ENCODE measurements at regions not wholly inside any gene's neighbourhood (a gene's known extent, or its start where the extent isn't known, plus 50 kb on each side); places are given as distances from the start of the nearest gene placed in this dataset.

DNA sequence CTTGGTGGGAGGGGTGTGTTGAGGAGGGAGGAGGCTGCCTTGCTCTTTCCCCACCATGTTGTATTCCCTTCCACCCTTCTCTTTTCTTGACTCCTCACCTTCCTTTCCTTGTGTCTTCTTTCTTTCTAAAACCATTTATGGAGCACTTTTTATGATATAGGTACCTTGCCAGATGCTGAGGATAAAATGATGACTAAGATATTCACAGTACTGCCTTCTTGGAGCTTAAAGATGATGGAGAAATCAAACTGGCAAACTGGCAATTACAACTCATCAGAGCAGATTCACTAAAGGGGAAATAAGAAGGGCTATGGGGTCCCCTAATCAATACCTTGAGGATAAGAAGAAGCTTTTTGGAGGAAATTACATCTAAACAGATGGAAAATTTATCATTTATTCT lies 273.2 kb upstream of the MEF2C start:
- H3K4me1 ChIP-seq (ENCODE audit: control insufficient read depth, insufficient read depth, low read length, unreplicated experiment) = no peaks in the 10 kb centered on the region
- no peaks in the 10 kb centered on the region for H3K27me3 ChIP-seq (ENCODE audit: insufficient read depth, low read length)
- no peaks in the 10 kb centered on the region for H3K79me2 ChIP-seq (ENCODE audit: control insufficient read depth, insufficient read depth, low read length, unreplicated experiment)
- no peak overlapping the region for H3K27ac ChIP-seq (ENCODE audit: low read depth, low read length)
- H3K4me3 ChIP-seq (ENCODE audit: low read depth, low read length) = no peak overlapping the region
- no peak overlapping the region for H2AFZ ChIP-seq (ENCODE audit: low read length, unreplicated experiment)
- H3K36me3 ChIP-seq (ENCODE audit: insufficient read depth, low read length) = no peaks in the 10 kb centered on the region

DNA sequence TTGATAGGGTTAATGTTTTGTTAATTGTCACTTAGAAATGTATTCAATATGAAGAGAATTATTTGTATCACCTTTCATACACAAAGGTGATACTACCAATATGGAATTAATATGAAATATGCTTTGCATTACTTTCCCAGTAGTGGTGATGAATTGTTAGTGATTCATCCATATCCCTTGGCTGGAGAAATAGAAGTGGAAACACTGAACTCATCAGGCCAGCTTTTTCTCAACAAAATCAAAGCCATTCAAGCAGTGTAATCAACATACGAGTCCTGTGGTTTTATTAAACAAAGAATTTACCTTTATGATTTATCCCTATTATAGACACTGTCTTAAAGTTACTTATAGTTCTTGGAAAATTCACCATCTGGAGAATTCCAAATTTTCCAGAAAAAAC lies 264.0 kb upstream of the MEF2C start:
- no peak overlapping the region for H3K27ac ChIP-seq (ENCODE audit: low read depth, low read length)
- H3K36me3 ChIP-seq (ENCODE audit: insufficient read depth, low read length) = no peaks in the 10 kb centered on the region
- H3K79me2 ChIP-seq (ENCODE audit: control insufficient read depth, insufficient read depth, low read length, unreplicated experiment) = no peaks in the 10 kb centered on the region
- H3K4me3 ChIP-seq (ENCODE audit: low read depth, low read length) = no peak overlapping the region
- no peak overlapping the region for H2AFZ ChIP-seq (ENCODE audit: low read length, unreplicated experiment)
- H3K4me1 ChIP-seq (ENCODE audit: control insufficient read depth, insufficient read depth, low read length, unreplicated experiment) = no peaks in the 10 kb centered on the region
- no peaks in the 10 kb centered on the region for H3K27me3 ChIP-seq (ENCODE audit: insufficient read depth, low read length)

DNA sequence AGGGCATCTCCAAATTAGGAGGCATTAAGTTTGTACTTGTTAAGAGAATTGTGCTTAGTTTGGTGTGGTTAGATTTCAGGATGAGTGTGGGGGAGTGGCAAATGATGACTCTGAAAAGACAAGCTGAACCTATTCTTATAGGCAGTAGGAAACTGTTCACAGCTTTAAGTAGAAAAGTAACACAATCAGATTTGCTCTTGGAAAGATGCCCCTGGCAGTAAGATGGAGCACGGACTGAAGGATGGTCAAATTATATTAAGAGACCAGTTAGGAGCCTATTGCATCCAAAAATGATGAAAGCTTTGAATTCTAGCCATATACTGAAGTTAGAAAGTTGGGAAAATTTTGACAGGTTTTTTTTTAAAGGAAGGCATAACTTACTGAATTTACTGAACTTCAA lies 254.2 kb upstream of the MEF2C start:
- Histone ChIP-seq H2AFZ (ENCODE audit: low read length, unreplicated experiment) (no peak overlapping the region), H3K27ac (ENCODE audit: low read depth, low read length) (no peak overlapping the region), H3K4me1 (ENCODE audit: control insufficient read depth, insufficient read depth, low read length, unreplicated experiment) (no peaks in the 10 kb centered on the region), H3K36me3 (ENCODE audit: insufficient read depth, low read length) (no peaks in the 10 kb centered on the region), H3K27me3 (ENCODE audit: insufficient read depth, low read length) (no peaks in the 10 kb centered on the region), H3K79me2 (ENCODE audit: control insufficient read depth, insufficient read depth, low read length, unreplicated experiment) (no peaks in the 10 kb centered on the region), H3K4me3 (ENCODE audit: low read depth, low read length) (no peak overlapping the region)

DNA sequence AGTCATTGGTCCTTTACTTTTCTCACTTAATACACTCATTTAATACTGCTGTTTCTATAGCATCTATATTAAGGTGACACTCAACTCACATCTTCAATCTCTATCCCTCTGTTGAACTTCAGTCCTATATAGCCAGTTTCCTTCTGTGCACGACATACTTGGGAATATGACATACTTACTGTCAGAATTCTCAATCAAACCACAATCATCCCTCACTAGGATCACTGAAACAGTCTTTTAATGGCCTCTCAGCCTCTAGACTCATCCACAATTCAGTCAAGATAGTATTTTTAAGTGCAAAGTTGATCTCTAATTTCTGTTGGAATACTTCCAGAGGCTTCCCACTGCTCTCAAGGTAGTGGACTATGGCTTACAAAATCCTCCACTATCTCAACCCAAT lies 251.0 kb upstream of the MEF2C start:
- Histone ChIP-seq H3K4me1 (ENCODE audit: control insufficient read depth, insufficient read depth, low read length, unreplicated experiment) (no peaks in the 10 kb centered on the region), H3K27ac (ENCODE audit: low read depth, low read length) (no peak overlapping the region), H3K79me2 (ENCODE audit: control insufficient read depth, insufficient read depth, low read length, unreplicated experiment) (no peaks in the 10 kb centered on the region), H2AFZ (ENCODE audit: low read length, unreplicated experiment) (no peak overlapping the region), H3K36me3 (ENCODE audit: insufficient read depth, low read length) (no peaks in the 10 kb centered on the region), H3K27me3 (ENCODE audit: insufficient read depth, low read length) (no peaks in the 10 kb centered on the region), H3K4me3 (ENCODE audit: low read depth, low read length) (no peak overlapping the region)

DNA sequence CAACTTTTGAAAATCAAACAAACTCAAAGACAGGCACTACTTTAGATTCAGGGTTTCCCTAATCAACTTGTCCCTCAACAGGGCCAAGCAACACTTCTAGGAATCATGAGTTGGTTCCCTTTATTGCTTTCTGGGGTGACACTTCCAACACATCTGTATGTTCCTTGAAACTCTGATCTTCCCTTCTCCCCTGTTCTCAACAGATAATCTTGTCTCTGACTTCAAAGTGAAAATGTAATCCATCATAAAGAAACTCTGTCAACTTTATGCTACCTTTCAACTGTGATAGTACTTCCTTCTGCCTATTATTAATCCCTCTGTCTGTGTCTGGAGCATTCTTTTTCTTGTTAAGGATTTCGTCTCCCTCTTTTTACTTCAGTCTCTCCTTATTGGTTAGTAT lies 250.1 kb upstream of the MEF2C start:
- no peaks in the 10 kb centered on the region for H3K79me2 ChIP-seq (ENCODE audit: control insufficient read depth, insufficient read depth, low read length, unreplicated experiment)
- H3K4me3 ChIP-seq (ENCODE audit: low read depth, low read length) = no peak overlapping the region
- H3K36me3 ChIP-seq (ENCODE audit: insufficient read depth, low read length) = no peaks in the 10 kb centered on the region
- no peaks in the 10 kb centered on the region for H3K27me3 ChIP-seq (ENCODE audit: insufficient read depth, low read length)
- H2AFZ ChIP-seq (ENCODE audit: low read length, unreplicated experiment) = no peak overlapping the region
- H3K4me1 ChIP-seq (ENCODE audit: control insufficient read depth, insufficient read depth, low read length, unreplicated experiment) = peaks cover under 1% of the 10 kb centered on the region
- H3K27ac ChIP-seq (ENCODE audit: low read depth, low read length) = no peak overlapping the region

DNA sequence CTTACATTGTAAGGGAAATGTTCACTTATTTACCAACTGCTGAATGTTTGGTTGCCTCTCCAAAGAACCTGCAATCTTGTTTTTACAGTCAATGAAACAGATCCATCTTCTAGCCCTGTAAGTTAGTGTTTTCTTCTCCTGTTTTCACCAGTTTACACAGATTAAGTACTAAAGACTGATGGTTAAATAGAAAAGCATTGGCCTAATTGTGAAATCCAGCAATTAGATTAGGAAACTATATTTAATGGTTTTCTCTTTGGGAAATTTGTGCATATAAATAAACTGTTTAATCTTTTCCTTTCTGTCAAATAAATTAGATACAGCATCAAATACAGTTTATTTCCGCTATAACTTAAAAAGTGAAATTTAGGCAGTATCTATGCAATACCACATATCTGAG lies 247.9 kb upstream of the MEF2C start:
- Histone ChIP-seq H2AFZ (ENCODE audit: low read length, unreplicated experiment) (no peak overlapping the region), H3K27ac (ENCODE audit: low read depth, low read length) (no peak overlapping the region), H3K4me3 (ENCODE audit: low read depth, low read length) (no peak overlapping the region), H3K36me3 (ENCODE audit: insufficient read depth, low read length) (no peaks in the 10 kb centered on the region), H3K4me1 (ENCODE audit: control insufficient read depth, insufficient read depth, low read length, unreplicated experiment) (peaks cover 7% of the 10 kb centered on the region), H3K27me3 (ENCODE audit: insufficient read depth, low read length) (no peaks in the 10 kb centered on the region), H3K79me2 (ENCODE audit: control insufficient read depth, insufficient read depth, low read length, unreplicated experiment) (no peaks in the 10 kb centered on the region)

DNA sequence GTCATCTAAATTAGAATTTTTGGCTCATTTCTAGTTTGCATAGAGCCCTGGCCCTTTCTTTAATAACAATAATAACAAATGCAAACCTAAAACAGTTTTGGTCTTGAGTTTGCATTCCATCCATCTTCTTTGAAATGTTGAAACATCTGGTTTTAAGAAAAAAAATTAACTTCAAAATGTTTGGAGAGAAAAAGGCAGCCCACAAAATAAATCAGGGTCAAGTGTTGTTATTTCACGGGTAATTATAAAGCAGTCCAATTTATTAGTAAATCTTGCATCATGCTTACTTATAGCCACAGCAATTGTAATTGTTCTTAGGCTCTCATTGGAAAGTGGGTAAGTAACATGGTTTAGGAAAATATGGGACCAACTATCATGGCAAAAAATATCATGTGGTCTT lies 247.0 kb upstream of the MEF2C start:
- Histone ChIP-seq H3K4me1 (ENCODE audit: control insufficient read depth, insufficient read depth, low read length, unreplicated experiment) (peaks cover 7% of the 10 kb centered on the region), H3K27me3 (ENCODE audit: insufficient read depth, low read length) (no peaks in the 10 kb centered on the region), H3K36me3 (ENCODE audit: insufficient read depth, low read length) (no peaks in the 10 kb centered on the region)

DNA sequence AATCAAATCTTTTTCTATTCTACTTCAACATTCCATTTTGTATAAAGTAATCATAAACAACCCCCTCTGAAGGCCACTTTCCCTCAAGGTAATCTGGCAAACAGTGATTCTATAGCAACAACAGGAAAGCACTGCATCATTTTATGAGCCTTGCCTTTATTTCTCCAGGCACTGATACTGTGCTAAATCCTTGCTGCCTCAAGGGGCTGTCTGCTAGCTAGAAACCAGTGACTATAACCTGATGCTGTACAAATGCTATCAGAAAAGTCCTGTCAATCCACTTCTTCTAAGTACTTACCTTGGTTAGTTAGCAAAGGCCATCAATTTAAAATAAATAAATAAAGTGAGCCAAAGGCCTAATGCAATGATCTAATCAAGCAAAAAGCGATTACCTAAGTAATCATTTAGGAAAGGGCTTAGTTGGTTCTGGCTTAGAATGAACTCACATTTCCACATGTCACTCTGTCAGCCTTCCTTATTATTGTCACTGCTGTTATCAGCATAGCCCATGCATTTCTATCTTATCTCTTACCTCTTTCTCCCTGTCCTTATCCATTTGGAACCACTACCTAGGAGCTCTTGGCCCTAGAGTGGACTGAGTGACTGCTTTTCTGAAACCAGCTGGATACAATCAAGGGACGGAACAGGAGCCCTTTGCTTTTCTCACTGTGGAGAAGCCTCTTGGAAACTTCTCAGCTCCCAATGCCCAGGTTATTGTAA lies 246.1 kb upstream of the MEF2C start:
- Histone ChIP-seq H3K79me2 (ENCODE audit: control insufficient read depth, insufficient read depth, low read length, unreplicated experiment) (no peaks in the 10 kb centered on the region), H3K36me3 (ENCODE audit: insufficient read depth, low read length) (no peaks in the 10 kb centered on the region), H3K4me1 (ENCODE audit: control insufficient read depth, insufficient read depth, low read length, unreplicated experiment) (peaks cover 7% of the 10 kb centered on the region), H3K27ac (ENCODE audit: low read depth, low read length) (no peak overlapping the region), H3K27me3 (ENCODE audit: insufficient read depth, low read length) (no peaks in the 10 kb centered on the region), H3K4me3 (ENCODE audit: low read depth, low read length) (no peak overlapping the region), H2AFZ (ENCODE audit: low read length, unreplicated experiment) (no peak overlapping the region)

More for the DNA sequence above, 247.0 kb upstream of the MEF2C start:
- H3K4me3 ChIP-seq (ENCODE audit: low read depth, low read length) = no peak overlapping the region
- no peak overlapping the region for H2AFZ ChIP-seq (ENCODE audit: low read length, unreplicated experiment)
- H3K27ac ChIP-seq (ENCODE audit: low read depth, low read length) = no peak overlapping the region
- H3K79me2 ChIP-seq (ENCODE audit: control insufficient read depth, insufficient read depth, low read length, unreplicated experiment) = no peaks in the 10 kb centered on the region

DNA sequence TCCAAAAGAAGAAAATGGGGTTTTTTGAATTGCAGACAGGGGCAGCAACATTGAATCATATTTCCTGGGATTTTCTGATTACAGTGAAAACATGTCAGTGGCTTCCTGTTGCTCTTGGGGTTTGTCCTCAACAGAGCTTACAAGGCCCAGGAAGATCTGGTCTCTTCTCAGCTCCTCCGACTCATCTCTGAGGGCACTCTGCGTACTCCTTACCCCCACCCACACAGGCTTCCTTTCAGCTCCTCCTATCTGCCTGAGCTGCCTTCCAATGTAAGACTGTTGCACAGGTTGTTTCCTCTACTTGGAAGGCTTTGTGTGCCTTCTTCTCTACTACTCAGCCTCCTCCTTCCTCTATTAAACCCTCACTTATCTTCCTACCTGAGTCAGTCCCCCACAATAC lies 245.1 kb upstream of the MEF2C start:
- no peak overlapping the region for H3K4me3 ChIP-seq (ENCODE audit: low read depth, low read length)
- H3K36me3 ChIP-seq (ENCODE audit: insufficient read depth, low read length) = no peaks in the 10 kb centered on the region
- peaks cover 7% of the 10 kb centered on the region for H3K4me1 ChIP-seq (ENCODE audit: control insufficient read depth, insufficient read depth, low read length, unreplicated experiment)
- no peaks in the 10 kb centered on the region for H3K79me2 ChIP-seq (ENCODE audit: control insufficient read depth, insufficient read depth, low read length, unreplicated experiment)
- H3K27me3 ChIP-seq (ENCODE audit: insufficient read depth, low read length) = no peaks in the 10 kb centered on the region
- H3K27ac ChIP-seq (ENCODE audit: low read depth, low read length) = no peak overlapping the region
- peak overlapping the region; percentile 64 for H2AFZ ChIP-seq (ENCODE audit: low read length, unreplicated experiment)

DNA sequence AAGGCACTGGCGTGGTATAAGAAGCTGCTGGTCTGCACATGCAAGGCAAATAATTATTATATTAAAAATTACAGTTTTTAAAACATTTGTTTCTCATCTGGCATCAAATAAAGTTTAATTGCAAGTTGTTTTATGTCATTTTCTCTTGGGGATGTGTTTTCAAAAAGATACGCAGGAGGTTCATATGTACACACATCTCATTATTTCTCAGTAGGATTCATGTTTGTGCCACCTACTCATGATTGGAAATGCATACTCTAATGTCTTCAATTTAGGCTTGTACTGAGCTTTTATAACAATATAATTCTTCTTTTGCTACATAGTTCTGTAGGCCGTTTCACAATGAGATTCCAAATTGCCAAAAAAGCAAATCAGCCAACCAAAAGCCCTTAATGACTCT lies 244.2 kb upstream of the MEF2C start:
- Histone ChIP-seq H3K36me3 (ENCODE audit: insufficient read depth, low read length) (no peaks in the 10 kb centered on the region), H3K4me1 (ENCODE audit: control insufficient read depth, insufficient read depth, low read length, unreplicated experiment) (peaks cover 7% of the 10 kb centered on the region), H2AFZ (ENCODE audit: low read length, unreplicated experiment) (no peak overlapping the region), H3K27me3 (ENCODE audit: insufficient read depth, low read length) (no peaks in the 10 kb centered on the region), H3K79me2 (ENCODE audit: control insufficient read depth, insufficient read depth, low read length, unreplicated experiment) (no peaks in the 10 kb centered on the region), H3K27ac (ENCODE audit: low read depth, low read length) (no peak overlapping the region), H3K4me3 (ENCODE audit: low read depth, low read length) (no peak overlapping the region)

DNA sequence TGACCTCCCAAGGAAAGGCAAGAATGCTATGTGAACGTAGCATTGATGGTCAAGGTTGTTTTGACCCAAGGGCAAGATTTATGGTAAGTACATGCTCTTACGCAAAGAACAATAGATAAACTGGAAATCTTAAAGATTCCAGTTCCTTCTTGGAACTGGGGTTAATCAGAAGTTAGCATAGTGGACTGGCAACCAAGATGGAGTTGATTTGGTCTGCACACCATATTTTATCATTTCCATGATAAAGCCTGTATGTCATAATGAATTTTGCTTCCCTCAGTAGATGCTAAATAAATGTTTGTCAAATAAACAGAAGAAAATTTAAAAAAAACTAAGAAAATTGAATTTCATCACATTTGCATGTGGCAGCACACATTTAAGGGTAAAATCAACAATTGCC lies 242.4 kb upstream of the MEF2C start:
- Histone ChIP-seq H2AFZ (ENCODE audit: low read length, unreplicated experiment) (no peak overlapping the region), H3K36me3 (ENCODE audit: insufficient read depth, low read length) (no peaks in the 10 kb centered on the region), H3K79me2 (ENCODE audit: control insufficient read depth, insufficient read depth, low read length, unreplicated experiment) (no peaks in the 10 kb centered on the region), H3K4me1 (ENCODE audit: control insufficient read depth, insufficient read depth, low read length, unreplicated experiment) (peaks cover 7% of the 10 kb centered on the region), H3K27ac (ENCODE audit: low read depth, low read length) (no peak overlapping the region), H3K27me3 (ENCODE audit: insufficient read depth, low read length) (no peaks in the 10 kb centered on the region), H3K4me3 (ENCODE audit: low read depth, low read length) (no peak overlapping the region)
